ENCODE measurements at regions not wholly inside any gene's neighbourhood (a gene's known extent, or its start where the extent isn't known, plus 50 kb on each side); places are given as distances from the start of the nearest gene placed in this dataset.

GRCh38 chr5:2135354-2135753 lies 252.6 kb upstream of the IRX4 start:
- intact Hi-C loops (cut with micrococcal nuclease): no loop called here
- Mint-ChIP-seq H3K4me1 (ENCODE audit: insufficient read depth, unreplicated experiment) (peaks cover 18% of the 10 kb centered on the region), H3K4me3 (ENCODE audit: unreplicated experiment) (peak overlapping the region; percentile 49), H3K27me3 (ENCODE audit: insufficient read depth, unreplicated experiment) (no peaks in the 10 kb centered on the region), H3K36me3 (ENCODE audit: insufficient read depth, unreplicated experiment) (no peaks in the 10 kb centered on the region), H3K9me3 (ENCODE audit: unreplicated experiment) (peaks cover 7% of the 10 kb centered on the region), H3K27ac (ENCODE audit: low read depth, unreplicated experiment) (peak overlapping the region; percentile 74)
- no peak for DNase-seq (ENCODE audit: unreplicated experiment)
- no peak for TF ChIP-seq CTCF (IDR thresholded peaks at IDR 0.05; ENCODE audit: unreplicated experiment)
- ChIA-PET POLR2A (no interaction called here), CTCF (interaction anchor here (1.5 kb wide), 1 partner anchor 16 kb away, joined by 4 read pairs; no protein-coding TSS in a partner anchor)
- BruUV-seq (replicated peaks): no TSS peak

DNA sequence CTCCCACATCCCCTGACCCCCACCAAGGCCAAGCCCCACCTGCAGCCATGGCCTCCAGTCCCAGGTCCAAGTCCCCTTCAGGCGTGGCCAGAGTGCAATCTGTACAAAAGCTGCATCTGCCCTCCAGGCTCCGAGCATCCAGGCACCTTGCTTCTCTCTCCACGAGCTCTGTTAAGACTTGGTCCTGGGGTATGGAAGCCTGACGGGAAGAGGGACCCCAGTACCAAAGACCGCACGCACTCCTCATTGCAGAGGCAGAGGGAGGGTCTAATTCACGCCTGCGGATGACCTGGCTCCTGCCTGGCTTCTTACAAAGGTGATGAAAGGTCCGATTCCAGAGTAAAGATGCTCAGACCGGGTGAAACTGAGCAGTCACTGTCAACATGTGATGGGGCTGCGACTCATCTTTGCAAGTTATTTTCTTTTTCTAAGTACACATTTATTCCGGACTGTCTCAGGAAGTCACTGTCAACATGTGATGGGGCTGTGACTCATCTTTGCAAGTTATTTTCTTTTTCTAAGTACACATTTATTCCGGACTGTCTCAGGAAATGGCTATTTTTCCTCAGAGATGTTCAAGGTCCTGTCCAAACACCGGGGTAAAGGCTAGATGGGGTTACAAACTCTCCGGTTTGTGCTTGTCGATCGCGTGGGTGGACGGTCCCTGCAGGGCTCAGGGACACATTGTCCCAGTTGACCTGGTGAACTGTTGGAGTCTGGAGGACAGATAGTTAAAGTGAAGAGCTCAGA lies 252.0 kb upstream of the IRX4 start:
- ChIA-PET POLR2A (no interaction called here), CTCF (interaction anchor here (1.5 kb wide), 1 partner anchor 17 kb away, joined by 4 read pairs; no protein-coding TSS in a partner anchor)
- H3K4me1 Mint-ChIP-seq (ENCODE audit: insufficient read depth, unreplicated experiment): peaks cover 18% of the 10 kb centered on the region
- TF ChIP-seq CTCF (IDR thresholded peaks at IDR 0.05; ENCODE audit: unreplicated experiment): no peak
- peak; percentile 49 for DNase-seq (ENCODE audit: unreplicated experiment)
- H3K27ac Mint-ChIP-seq (ENCODE audit: low read depth, unreplicated experiment): peak overlapping the region; percentile 74
- no peaks in the 10 kb centered on the region for H3K27me3 Mint-ChIP-seq (ENCODE audit: insufficient read depth, unreplicated experiment)
- BruUV-seq (replicated peaks): no TSS peak
- peak overlapping the region; percentile 49 for H3K4me3 Mint-ChIP-seq (ENCODE audit: unreplicated experiment)
- peaks cover 7% of the 10 kb centered on the region for H3K9me3 Mint-ChIP-seq (ENCODE audit: unreplicated experiment)
- no peaks in the 10 kb centered on the region for H3K36me3 Mint-ChIP-seq (ENCODE audit: insufficient read depth, unreplicated experiment)
- intact Hi-C loops (cut with micrococcal nuclease): no loop called here

- Mint-ChIP-seq H3K27ac (ENCODE audit: low read depth, unreplicated experiment) (no peak overlapping the region), H3K27me3 (ENCODE audit: insufficient read depth, unreplicated experiment) (no peaks in the 10 kb centered on the region), H3K9me3 (ENCODE audit: unreplicated experiment) (peaks cover 7% of the 10 kb centered on the region), H3K36me3 (ENCODE audit: insufficient read depth, unreplicated experiment) (no peaks in the 10 kb centered on the region), H3K4me1 (ENCODE audit: insufficient read depth, unreplicated experiment) (peaks cover 18% of the 10 kb centered on the region), H3K4me3 (ENCODE audit: unreplicated experiment) (no peak overlapping the region)
- POLR2A ChIA-PET: no interaction called here
- DNase-seq (ENCODE audit: unreplicated experiment): no peak
- intact Hi-C loops (cut with micrococcal nuclease): no loop called here
- TF ChIP-seq CTCF (IDR thresholded peaks at IDR 0.05; ENCODE audit: unreplicated experiment): no peak
- no TSS peak for BruUV-seq (replicated peaks)
- CTCF ChIA-PET: interaction anchor here (0.5 to 0.6 kb wide), 2 partner anchors 8 to 1605 kb away, joined by 3 read pairs; no protein-coding TSS in a partner anchor
Measured at GRCh38 chr5:2133936-2134335, 251.2 kb upstream of the IRX4 start.

GRCh38 chr5:2133080-2133479 lies 250.4 kb upstream of the IRX4 start:
- CTCF ChIA-PET: no interaction called here

More at GRCh38 chr5:2133080-2133479, 250.4 kb upstream of the IRX4 start:
- DNase-seq (ENCODE audit: unreplicated experiment): peak; percentile 66
- Mint-ChIP-seq H3K9me3 (ENCODE audit: unreplicated experiment) (peaks cover 2% of the 10 kb centered on the region), H3K27ac (ENCODE audit: low read depth, unreplicated experiment) (no peak overlapping the region), H3K4me3 (ENCODE audit: unreplicated experiment) (no peak overlapping the region), H3K4me1 (ENCODE audit: insufficient read depth, unreplicated experiment) (peaks cover 18% of the 10 kb centered on the region), H3K36me3 (ENCODE audit: insufficient read depth, unreplicated experiment) (no peaks in the 10 kb centered on the region), H3K27me3 (ENCODE audit: insufficient read depth, unreplicated experiment) (no peaks in the 10 kb centered on the region)
- BruUV-seq (replicated peaks): no TSS peak
- POLR2A ChIA-PET: interaction anchor here (0.6 kb wide), 1 partner anchor 169 kb away, joined by 3 read pairs; no protein-coding TSS in a partner anchor
- TF ChIP-seq CTCF (IDR thresholded peaks at IDR 0.05; ENCODE audit: unreplicated experiment): no peak
- intact Hi-C loops (cut with micrococcal nuclease): no loop called here

Measured in MCF 10A (cell line).